Activated T-helper 1 cell treated with anti-CD3 and anti-CD28 coated beads, Interleukin-12 subunit alpha, Interleukin-12 subunit beta, Interleukin-2, Interleukin-4 antibody, amounts not matched to agents 30 ng/mL and 10 ng/mL and 1 ng/mL, durations not matched to agents 14 hours and 24 hours and 36 hours (primary cell): ENCODE measurements at regions not wholly inside any gene's neighbourhood (a gene's known extent, or its start where the extent isn't known, plus 50 kb on each side); places are given as distances from the start of the nearest gene placed in this dataset.

ENCODE experiments used
- DNase-seq: peaks from one replicate; pipeline ENCODE4 v3.0.0; 2021; ENCODE audit warnings: low spot score
- H3K27ac Mint-ChIP-seq: one replicate; pipeline ENCODE4 v1.8.0; 2021; ENCODE audit warnings: mild to moderate bottlenecking, mixed read lengths
- H3K27me3 Mint-ChIP-seq: one replicate; pipeline ENCODE4 v1.8.0; 2022; ENCODE audit warnings: mild to moderate bottlenecking, moderate library complexity, mixed read lengths; ENCODE audit not compliant: insufficient read depth
- H3K36me3 Mint-ChIP-seq: one replicate; pipeline ENCODE4 v1.8.0; 2021; ENCODE audit warnings: low read depth, mixed read lengths
- H3K4me1 Mint-ChIP-seq: one replicate; pipeline ENCODE4 v1.8.0; 2021; ENCODE audit warnings: low read depth, mixed read lengths
- H3K4me3 Mint-ChIP-seq: one replicate; pipeline ENCODE4 v1.8.0; 2021; ENCODE audit warnings: mild to moderate bottlenecking, moderate library complexity, mixed read lengths
- H3K9me3 Mint-ChIP-seq: one replicate; pipeline ENCODE4 v1.8.0; 2021; ENCODE audit warnings: mixed read lengths
- intact Hi-C: fragments of 100-400 bp; cut with micrococcal nuclease; formaldehyde crosslinking; loops from one replicate; pipeline ENCODE4 v1.15.1; 2024

DNA sequence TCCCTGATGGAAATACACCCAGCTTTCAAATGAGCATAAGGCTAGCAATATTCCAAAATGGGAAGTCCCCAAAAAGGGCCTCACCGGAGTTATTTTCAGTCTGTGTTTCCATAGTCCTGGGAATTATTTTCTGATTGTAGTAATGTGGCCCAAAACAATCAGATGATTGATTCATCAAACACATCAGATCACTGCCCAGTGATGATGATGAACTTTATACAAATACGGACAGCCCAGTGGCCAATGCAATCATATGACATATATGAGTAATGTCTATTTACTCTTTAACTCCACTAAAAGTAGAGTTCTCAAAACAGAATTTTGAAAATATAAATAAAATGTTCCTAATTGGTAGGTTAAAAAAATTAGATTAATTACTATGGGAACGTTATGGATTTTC is 467.8 kb downstream of the ZNF608 start:
- Mint-ChIP-seq H3K4me1 (no peaks in the 10 kb centered on the region), H3K9me3 (no peaks in the 10 kb centered on the region), H3K27me3 (no peaks in the 10 kb centered on the region), H3K36me3 (no peaks in the 10 kb centered on the region), H3K27ac (no peak overlapping the region), H3K4me3 (no peak overlapping the region)
- intact Hi-C loops, result no loop called here
- no peak for DNase-seq

GRCh38 chr5:124277767-124278545 is 468.5 kb downstream of the ZNF608 start:
- Mint-ChIP-seq H3K9me3 (no peaks in the 10 kb centered on the region), H3K4me1 (no peaks in the 10 kb centered on the region), H3K27me3 (no peaks in the 10 kb centered on the region), H3K36me3 (no peaks in the 10 kb centered on the region), H3K27ac (no peak overlapping the region), H3K4me3 (no peak overlapping the region)
- DNase-seq, result no peak
- intact Hi-C loops, result no loop called here

DNA sequence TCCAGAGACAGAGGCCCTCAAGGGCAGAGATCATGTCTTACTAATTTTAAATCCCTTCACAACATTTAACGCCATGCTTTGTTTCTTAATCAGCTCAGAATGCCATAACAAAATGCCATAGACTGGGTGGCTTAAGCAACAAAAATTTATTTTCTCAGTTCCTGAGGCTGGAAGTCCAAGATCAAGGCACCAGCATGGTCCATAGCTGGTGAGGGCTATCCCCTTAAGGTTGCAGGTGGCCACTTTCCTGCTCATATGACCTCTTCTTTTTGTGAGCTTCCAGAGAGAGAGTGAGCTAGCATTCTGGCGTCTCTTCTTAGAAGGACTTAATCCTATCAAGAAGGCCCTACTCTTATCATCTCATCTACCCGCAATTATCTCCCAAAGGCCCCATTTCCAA is 470.3 kb downstream of the ZNF608 start:
- no peaks in the 10 kb centered on the region for H3K9me3 Mint-ChIP-seq
- H3K4me1 Mint-ChIP-seq, result no peaks in the 10 kb centered on the region
- H3K36me3 Mint-ChIP-seq, result no peaks in the 10 kb centered on the region
- DNase-seq, result no peak
- H3K27me3 Mint-ChIP-seq, result no peaks in the 10 kb centered on the region
- H3K27ac Mint-ChIP-seq, result no peak overlapping the region
- intact Hi-C loops, result no loop called here
- H3K4me3 Mint-ChIP-seq, result no peak overlapping the region

DNA sequence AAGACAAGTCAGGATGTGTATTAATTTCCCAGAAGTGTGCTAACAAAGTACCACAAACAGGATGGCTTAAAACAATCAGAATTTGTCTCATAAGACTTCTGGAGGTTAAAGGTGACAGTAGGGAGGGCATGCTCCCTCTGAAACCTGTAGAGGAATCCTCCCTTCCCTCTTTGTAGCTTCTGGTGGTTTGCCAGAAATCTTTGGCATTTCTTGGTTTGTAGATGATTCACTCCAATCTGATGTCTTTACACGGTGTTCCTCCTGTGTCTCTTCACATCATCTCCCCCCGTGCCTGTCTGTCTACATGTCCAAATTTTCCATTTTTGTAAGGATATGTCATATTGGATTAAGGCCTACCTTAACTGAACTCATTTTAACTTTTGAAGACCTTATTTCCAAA is 471.5 kb downstream of the ZNF608 start:
- H3K4me3 Mint-ChIP-seq, result no peak overlapping the region
- H3K27me3 Mint-ChIP-seq, result no peaks in the 10 kb centered on the region
- intact Hi-C loops, result no loop called here
- no peaks in the 10 kb centered on the region for H3K9me3 Mint-ChIP-seq
- H3K4me1 Mint-ChIP-seq, result no peaks in the 10 kb centered on the region
- DNase-seq, result no peak
- no peaks in the 10 kb centered on the region for H3K36me3 Mint-ChIP-seq
- H3K27ac Mint-ChIP-seq, result no peak overlapping the region

GRCh38 chr5:124264499-124264898 is 481.9 kb downstream of the ZNF608 start:
- H3K27ac Mint-ChIP-seq, result no peak overlapping the region
- no peak overlapping the region for H3K4me3 Mint-ChIP-seq
- H3K27me3 Mint-ChIP-seq, result no peaks in the 10 kb centered on the region
- no peaks in the 10 kb centered on the region for H3K4me1 Mint-ChIP-seq
- H3K9me3 Mint-ChIP-seq, result no peaks in the 10 kb centered on the region
- no peak for DNase-seq
- H3K36me3 Mint-ChIP-seq, result no peaks in the 10 kb centered on the region
- intact Hi-C loops, result no loop called here

GRCh38 chr5:124263680-124264491 is 482.6 kb downstream of the ZNF608 start:
- Mint-ChIP-seq H3K27me3 (no peaks in the 10 kb centered on the region), H3K4me1 (no peaks in the 10 kb centered on the region), H3K9me3 (no peaks in the 10 kb centered on the region), H3K36me3 (no peaks in the 10 kb centered on the region), H3K27ac (no peak overlapping the region), H3K4me3 (no peak overlapping the region)
- intact Hi-C loops, result no loop called here
- no peak for DNase-seq

GRCh38 chr5:124262991-124263571 is 483.4 kb downstream of the ZNF608 start:
- Mint-ChIP-seq H3K27me3 (no peaks in the 10 kb centered on the region), H3K4me1 (no peaks in the 10 kb centered on the region), H3K4me3 (no peak overlapping the region), H3K36me3 (no peaks in the 10 kb centered on the region), H3K9me3 (peaks cover 3% of the 10 kb centered on the region), H3K27ac (no peak overlapping the region)
- intact Hi-C loops, result no loop called here
- no peak for DNase-seq

DNA sequence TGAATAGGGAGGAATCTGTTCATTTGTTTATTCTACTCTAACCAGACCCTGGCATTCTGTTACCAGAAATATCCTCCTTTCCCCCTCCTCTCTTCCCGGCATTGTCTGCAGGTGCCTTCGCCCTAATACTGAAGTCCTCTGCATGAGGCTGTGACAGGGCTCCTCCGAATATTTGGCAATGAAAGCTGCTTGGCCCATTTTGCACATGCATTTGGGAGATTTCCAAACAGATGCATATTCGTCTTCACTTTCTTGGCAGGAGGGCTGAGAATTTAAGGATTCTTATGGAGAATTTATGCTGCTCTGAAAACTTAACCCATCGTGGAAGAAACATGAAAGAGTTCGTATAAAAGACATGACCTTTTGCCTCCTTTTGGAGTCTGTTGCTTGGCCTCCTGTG is 484.0 kb downstream of the ZNF608 start:
- H3K36me3 Mint-ChIP-seq, result no peaks in the 10 kb centered on the region
- intact Hi-C loops, result no loop called here
- no peaks in the 10 kb centered on the region for H3K27me3 Mint-ChIP-seq
- H3K27ac Mint-ChIP-seq, result no peak overlapping the region
- DNase-seq, result no peak
- H3K4me1 Mint-ChIP-seq, result no peaks in the 10 kb centered on the region
- peaks cover 4% of the 10 kb centered on the region for H3K9me3 Mint-ChIP-seq
- H3K4me3 Mint-ChIP-seq, result no peak overlapping the region

- no peaks in the 10 kb centered on the region for H3K27me3 Mint-ChIP-seq
- no peaks in the 10 kb centered on the region for H3K4me1 Mint-ChIP-seq
- H3K9me3 Mint-ChIP-seq, result peaks cover 5% of the 10 kb centered on the region
- H3K36me3 Mint-ChIP-seq, result no peaks in the 10 kb centered on the region
- H3K27ac Mint-ChIP-seq, result no peak overlapping the region
- intact Hi-C loops, result no loop called here
- DNase-seq, result no peak
- H3K4me3 Mint-ChIP-seq, result no peak overlapping the region
These were observed 484.6 kb downstream of the ZNF608 start for GRCh38 chr5:124261848-124262247.

- H3K9me3 Mint-ChIP-seq, result peaks cover 8% of the 10 kb centered on the region
- H3K27ac Mint-ChIP-seq, result no peak overlapping the region
- H3K36me3 Mint-ChIP-seq, result no peaks in the 10 kb centered on the region
- no peak for DNase-seq
- H3K4me1 Mint-ChIP-seq, result no peaks in the 10 kb centered on the region
- no peak overlapping the region for H3K4me3 Mint-ChIP-seq
- intact Hi-C loops, result no loop called here
- H3K27me3 Mint-ChIP-seq, result no peaks in the 10 kb centered on the region
These were observed 485.4 kb downstream of the ZNF608 start for GRCh38 chr5:124260921-124261515.

DNA sequence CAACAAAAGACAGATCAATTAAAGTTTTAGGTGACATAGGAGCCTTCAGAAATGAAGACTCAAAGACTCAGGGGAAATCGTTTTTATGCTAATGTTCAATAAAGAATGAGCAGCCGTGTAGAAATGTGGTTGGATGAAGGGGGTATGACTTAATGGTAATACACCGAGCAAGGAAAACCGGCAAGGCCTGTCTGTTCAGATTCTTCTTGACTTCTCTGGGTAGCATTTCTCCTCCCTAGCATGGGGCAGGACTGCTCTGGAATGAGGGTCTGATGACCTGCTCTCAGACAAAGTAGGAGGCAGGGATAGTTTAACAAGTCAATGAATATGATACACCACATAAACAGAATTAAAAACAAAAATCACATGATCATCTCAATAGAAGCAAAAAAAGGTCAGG is 487.4 kb downstream of the ZNF608 start:
- H3K27me3 Mint-ChIP-seq, result no peaks in the 10 kb centered on the region
- no peaks in the 10 kb centered on the region for H3K4me1 Mint-ChIP-seq
- peaks cover 8% of the 10 kb centered on the region for H3K9me3 Mint-ChIP-seq
- intact Hi-C loops, result no loop called here
- DNase-seq, result no peak
- no peaks in the 10 kb centered on the region for H3K36me3 Mint-ChIP-seq
- no peak overlapping the region for H3K27ac Mint-ChIP-seq
- no peak overlapping the region for H3K4me3 Mint-ChIP-seq

GRCh38 chr5:124257048-124257447 is 489.4 kb downstream of the ZNF608 start:
- H3K27ac Mint-ChIP-seq, result no peak overlapping the region
- no peak overlapping the region for H3K4me3 Mint-ChIP-seq
- no peaks in the 10 kb centered on the region for H3K36me3 Mint-ChIP-seq
- intact Hi-C loops, result no loop called here
- no peak for DNase-seq
- H3K27me3 Mint-ChIP-seq, result no peaks in the 10 kb centered on the region
- H3K4me1 Mint-ChIP-seq, result no peaks in the 10 kb centered on the region
- H3K9me3 Mint-ChIP-seq, result peaks cover 11% of the 10 kb centered on the region
